CD14-positive monocyte (primary cell): ENCODE measurements at regions not wholly inside any gene's neighbourhood (a gene's known extent, or its start where the extent isn't known, plus 50 kb on each side); places are given as distances from the start of the nearest gene placed in this dataset.

Source experiments
- DNase-seq, 3 donors: peaks; one replicate each; pipeline ENCODE4 v3.0.0-alpha.2; 2011 to 2022
- H2AFZ ChIP-seq: 2 replicates; pipeline ENCODE4 v1.6.0; 2012; ENCODE audit warnings: mild to moderate bottlenecking, low read depth, low read length, inconsistent platforms; ENCODE audit not compliant: insufficient read depth, poor library complexity, severe bottlenecking
- H3K27ac ChIP-seq, 2 donors: 1 replicate in 1 of 2; 2 replicates in 1 of 2; pipeline ENCODE4 v1.5.1; 2012 to 2013; ENCODE audit warnings: low read length in 2 of 2, control low read depth in 1 of 2, inconsistent platforms in 1 of 2, low read depth in 1 of 2, mild to moderate bottlenecking in 1 of 2
- H3K27me3 ChIP-seq, 2 donors: one replicate each; pipeline versions ENCODE4 v1.6.0 to v1.6.1; 2011 to 2013; ENCODE audit warnings: low read length in 2 of 2; ENCODE audit not compliant: control insufficient read depth in 2 of 2, insufficient read depth in 2 of 2
- H3K36me3 ChIP-seq, 2 donors: replicated peaks in 1 of 2; 1 replicate in 1 of 2; 2 replicates in 1 of 2; pipeline versions ENCODE4 v1.5.1 to v1.6.1; 2012 to 2013; ENCODE audit warnings: low read length in 2 of 2, control low read depth in 1 of 2, inconsistent platforms in 1 of 2, mild to moderate bottlenecking in 1 of 2; ENCODE audit not compliant: insufficient read depth in 2 of 2, control insufficient read depth in 1 of 2
- H3K4me1 ChIP-seq, 2 donors: 1 replicate in 1 of 2; 2 replicates in 1 of 2; pipeline versions ENCODE4 v1.5.1 to v1.6.1; 2012 to 2013; ENCODE audit warnings: low read length in 2 of 2, control low read depth in 1 of 2, inconsistent platforms in 1 of 2, mild to moderate bottlenecking in 1 of 2, moderate library complexity in 1 of 2; ENCODE audit not compliant: insufficient read depth in 2 of 2, control insufficient read depth in 1 of 2
- H3K4me2 ChIP-seq: replicated peaks from 2 replicates; pipeline ENCODE3; 2012; ENCODE audit warnings: low read length, moderate library complexity, mild to moderate bottlenecking; ENCODE audit not compliant: poor library complexity, severe bottlenecking; ENCODE audit errors: extremely low read depth
- H3K4me3 ChIP-seq, 3 experiments: fragments of 200-600 bp in 1 of 3; sonication (generic) in 1 of 3; replicated peaks in 1 of 3; 1 replicate in 2 of 3; 2 replicates in 1 of 3; pipeline ENCODE4 v1.5.1; 2011 to 2013; ENCODE audit warnings: low read length in 3 of 3, mild to moderate bottlenecking in 3 of 3, control low read depth in 2 of 3, low read depth in 2 of 3, inconsistent platforms in 1 of 3, moderate library complexity in 1 of 3
- H3K79me2 ChIP-seq: 2 replicates; pipeline ENCODE4 v1.6.0; 2012; ENCODE audit warnings: mild to moderate bottlenecking, control low read depth, inconsistent platforms, low read length, moderate library complexity; ENCODE audit not compliant: insufficient read depth
- H3K9ac ChIP-seq: 2 replicates; pipeline ENCODE4 v1.6.0; 2017; ENCODE audit warnings: low read length, mild to moderate bottlenecking; ENCODE audit not compliant: insufficient read depth, poor library complexity, severe bottlenecking
- H3K9me3 ChIP-seq, 2 donors: replicated peaks in 1 of 2; 1 replicate in 1 of 2; 2 replicates in 1 of 2; pipeline versions ENCODE4 v1.5.1 to v1.6.1; 2012 to 2013; ENCODE audit warnings: low read length in 2 of 2, control low read depth in 1 of 2; ENCODE audit not compliant: control insufficient read depth in 1 of 2, insufficient read depth in 1 of 2
- H4K20me1 ChIP-seq: 2 replicates; pipeline ENCODE4 v1.6.0; 2012; ENCODE audit warnings: mild to moderate bottlenecking, low read length, control low read depth, moderate library complexity; ENCODE audit not compliant: insufficient read depth
- H3K27ac Mint-ChIP-seq, 7 donors: one replicate each; pipeline ENCODE4 v1.8.0; 2020; ENCODE audit warnings: mild to moderate bottlenecking in 7 of 7, mixed read lengths in 7 of 7, moderate library complexity in 6 of 7, inconsistent platforms in 2 of 7
- H3K27me3 Mint-ChIP-seq, 3 donors: one replicate each; pipeline ENCODE4 v1.8.0; 2021 to 2022; ENCODE audit warnings: low read depth in 3 of 3, mild to moderate bottlenecking in 3 of 3, mixed read lengths in 3 of 3, moderate library complexity in 3 of 3, inconsistent platforms in 1 of 3
- H3K36me3 Mint-ChIP-seq, 2 donors: one replicate each; pipeline ENCODE4 v1.8.0; 2020; ENCODE audit warnings: mixed read lengths in 2 of 2, inconsistent platforms in 1 of 2, mild to moderate bottlenecking in 1 of 2
- H3K4me1 Mint-ChIP-seq: one replicate; pipeline ENCODE4 v1.8.0; 2020; ENCODE audit warnings: mild to moderate bottlenecking, mixed read lengths
- H3K4me3 Mint-ChIP-seq, 2 donors: one replicate each; pipeline ENCODE4 v1.8.0; 2020; ENCODE audit warnings: mild to moderate bottlenecking in 2 of 2, mixed read lengths in 2 of 2, moderate library complexity in 1 of 2
- H3K9me3 Mint-ChIP-seq, 7 donors: one replicate each; pipeline ENCODE4 v1.8.0; 2020 to 2022; ENCODE audit warnings: mixed read lengths in 7 of 7, mild to moderate bottlenecking in 6 of 7, moderate library complexity in 6 of 7, inconsistent platforms in 2 of 7
- CTCF ChIP-seq: fragments of 200-600 bp; IDR thresholded peaks from one replicate; pipeline ENCODE4 v1.8.0; 2022; ENCODE audit warnings: antibody characterized with exemption, mild to moderate bottlenecking
- WGBS: methylation state at CpG from one replicate; pipeline ENCODE4 v1.1.5; 2013; ENCODE audit warnings: missing lambda C conversion rate; ENCODE audit not compliant: insufficient coverage; 5-methylcytosine and 5-hydroxymethylcytosine counted together
- intact Hi-C, 2 donors: fragments of 100-400 bp; cut with micrococcal nuclease; formaldehyde crosslinking; loops; one replicate each; pipeline versions ENCODE4 v1.15.0 to v1.15.1; 2023

GRCh38 chr22:48697694-48698276 lies 1129.9 kb downstream of the BRD1 start:
- H3K9me3 ChIP-seq: no peaks in the 10 kb centered on the region
- WGBS: 96% methylated on average over 5 of the region's 6 CpGs
- H3K27ac Mint-ChIP-seq: no peak overlapping the region

GRCh38 chr22:48697223-48697622 lies 1130.5 kb downstream of the BRD1 start:
- Mint-ChIP-seq H3K27ac (no peak overlapping the region), H3K36me3 (no peaks in the 10 kb centered on the region), H3K27me3 (peaks cover 0 to 3% (median 0%) of the 10 kb centered on the region in 3 donors), H3K4me3 (no peak overlapping the region), H3K9me3 (peaks cover 0 to 3% (median 0%) of the 10 kb centered on the region in 7 donors), H3K4me1 (peaks cover 4% of the 10 kb centered on the region)
- TF ChIP-seq CTCF: no peak
- no peak for DNase-seq
- no peak overlapping the region for H3K9ac ChIP-seq
- no peak overlapping the region for H3K4me3 ChIP-seq
- no peaks in the 10 kb centered on the region for H3K79me2 ChIP-seq
- H3K9me3 ChIP-seq: no peaks in the 10 kb centered on the region
- no peaks in the 10 kb centered on the region for H4K20me1 ChIP-seq
- no peak overlapping the region for H3K27ac ChIP-seq
- no peaks in the 10 kb centered on the region for H3K27me3 ChIP-seq
- no peaks in the 10 kb centered on the region for H3K36me3 ChIP-seq
- 84% methylated on average over 3 of the region's 3 CpGs for WGBS
- no peak overlapping the region for H3K4me2 ChIP-seq
- H3K4me1 ChIP-seq: peaks cover 3 to 6% of the 10 kb centered on the region in 2 donors
- no peak overlapping the region for H2AFZ ChIP-seq
- intact Hi-C loops: no loop called here

More at GRCh38 chr22:48697694-48698276, 1129.9 kb downstream of the BRD1 start:
- H3K4me3 Mint-ChIP-seq: no peak overlapping the region
- H4K20me1 ChIP-seq: no peaks in the 10 kb centered on the region
- no peak overlapping the region for H3K4me2 ChIP-seq
- H3K27me3 Mint-ChIP-seq: peaks cover 0 to 2% (median 0%) of the 10 kb centered on the region in 3 donors
- peaks cover 9 to 11% of the 10 kb centered on the region in 2 donors for H3K4me1 ChIP-seq
- H3K27ac ChIP-seq: no peak overlapping the region
- H3K27me3 ChIP-seq: no peaks in the 10 kb centered on the region
- no peak for TF ChIP-seq CTCF
- H3K9ac ChIP-seq: no peak overlapping the region
- H3K9me3 Mint-ChIP-seq: peaks cover 0 to 3% (median 0%) of the 10 kb centered on the region in 7 donors
- intact Hi-C loops: no loop called here
- DNase-seq: no peak
- no peaks in the 10 kb centered on the region for H3K79me2 ChIP-seq
- no peak overlapping the region for H2AFZ ChIP-seq
- H3K4me3 ChIP-seq: no peak overlapping the region
- no peaks in the 10 kb centered on the region for H3K36me3 ChIP-seq
- no peaks in the 10 kb centered on the region for H3K36me3 Mint-ChIP-seq
- peaks cover 10% of the 10 kb centered on the region for H3K4me1 Mint-ChIP-seq
